ENCODE measurements at regions not wholly inside any gene's neighbourhood (a gene's known extent, or its start where the extent isn't known, plus 50 kb on each side); places are given as distances from the start of the nearest gene placed in this dataset.

DNA sequence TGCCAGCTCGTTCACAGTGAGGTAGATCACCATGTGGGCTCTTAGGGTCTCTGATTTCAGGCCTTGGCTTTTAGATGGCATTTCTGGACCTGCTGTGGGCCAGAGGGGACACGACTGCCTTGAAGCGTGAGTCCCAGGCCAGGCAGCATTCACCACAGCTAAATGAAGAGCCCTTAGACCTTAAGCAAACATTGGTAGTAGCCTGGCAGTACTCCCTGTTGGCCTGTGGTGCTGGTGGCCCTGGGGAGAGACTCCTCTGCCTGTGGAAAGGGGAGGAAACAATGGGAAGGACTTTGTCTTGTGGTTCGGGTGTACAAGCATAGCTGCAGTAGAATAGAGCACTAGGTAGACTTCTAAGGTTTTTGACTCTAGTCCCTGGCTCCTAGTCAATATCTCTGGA lies 456.0 kb upstream of the DCC start (continued):
- TF ChIP-seq, protein P1, sequence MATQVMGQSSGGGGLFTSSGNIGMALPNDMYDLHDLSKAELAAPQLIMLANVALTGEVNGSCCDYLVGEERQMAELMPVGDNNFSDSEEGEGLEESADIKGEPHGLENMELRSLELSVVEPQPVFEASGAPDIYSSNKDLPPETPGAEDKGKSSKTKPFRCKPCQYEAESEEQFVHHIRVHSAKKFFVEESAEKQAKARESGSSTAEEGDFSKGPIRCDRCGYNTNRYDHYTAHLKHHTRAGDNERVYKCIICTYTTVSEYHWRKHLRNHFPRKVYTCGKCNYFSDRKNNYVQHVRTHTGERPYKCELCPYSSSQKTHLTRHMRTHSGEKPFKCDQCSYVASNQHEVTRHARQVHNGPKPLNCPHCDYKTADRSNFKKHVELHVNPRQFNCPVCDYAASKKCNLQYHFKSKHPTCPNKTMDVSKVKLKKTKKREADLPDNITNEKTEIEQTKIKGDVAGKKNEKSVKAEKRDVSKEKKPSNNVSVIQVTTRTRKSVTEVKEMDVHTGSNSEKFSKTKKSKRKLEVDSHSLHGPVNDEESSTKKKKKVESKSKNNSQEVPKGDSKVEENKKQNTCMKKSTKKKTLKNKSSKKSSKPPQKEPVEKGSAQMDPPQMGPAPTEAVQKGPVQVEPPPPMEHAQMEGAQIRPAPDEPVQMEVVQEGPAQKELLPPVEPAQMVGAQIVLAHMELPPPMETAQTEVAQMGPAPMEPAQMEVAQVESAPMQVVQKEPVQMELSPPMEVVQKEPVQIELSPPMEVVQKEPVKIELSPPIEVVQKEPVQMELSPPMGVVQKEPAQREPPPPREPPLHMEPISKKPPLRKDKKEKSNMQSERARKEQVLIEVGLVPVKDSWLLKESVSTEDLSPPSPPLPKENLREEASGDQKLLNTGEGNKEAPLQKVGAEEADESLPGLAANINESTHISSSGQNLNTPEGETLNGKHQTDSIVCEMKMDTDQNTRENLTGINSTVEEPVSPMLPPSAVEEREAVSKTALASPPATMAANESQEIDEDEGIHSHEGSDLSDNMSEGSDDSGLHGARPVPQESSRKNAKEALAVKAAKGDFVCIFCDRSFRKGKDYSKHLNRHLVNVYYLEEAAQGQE (IDR thresholded peaks at IDR 0.05; ENCODE audit: low read depth, low read length), result no peak
- TF ChIP-seq CHD2 (IDR thresholded peaks at IDR 0.05; ENCODE audit: low read length, partially characterized antibody) (no peak), TEAD4 (IDR thresholded peaks at IDR 0.05; ENCODE audit: borderline replicate concordance, insufficient read depth) (no peak), POLR2AphosphoS5 (IDR thresholded peaks at IDR 0.05; ENCODE audit: low read depth, low read length) (no peak)
- TF ChIP-seq, protein P2, sequence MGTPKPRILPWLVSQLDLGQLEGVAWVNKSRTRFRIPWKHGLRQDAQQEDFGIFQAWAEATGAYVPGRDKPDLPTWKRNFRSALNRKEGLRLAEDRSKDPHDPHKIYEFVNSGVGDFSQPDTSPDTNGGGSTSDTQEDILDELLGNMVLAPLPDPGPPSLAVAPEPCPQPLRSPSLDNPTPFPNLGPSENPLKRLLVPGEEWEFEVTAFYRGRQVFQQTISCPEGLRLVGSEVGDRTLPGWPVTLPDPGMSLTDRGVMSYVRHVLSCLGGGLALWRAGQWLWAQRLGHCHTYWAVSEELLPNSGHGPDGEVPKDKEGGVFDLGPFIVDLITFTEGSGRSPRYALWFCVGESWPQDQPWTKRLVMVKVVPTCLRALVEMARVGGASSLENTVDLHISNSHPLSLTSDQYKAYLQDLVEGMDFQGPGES (IDR thresholded peaks at IDR 0.05; ENCODE audit: low read depth, low read length), result no peak

DNA sequence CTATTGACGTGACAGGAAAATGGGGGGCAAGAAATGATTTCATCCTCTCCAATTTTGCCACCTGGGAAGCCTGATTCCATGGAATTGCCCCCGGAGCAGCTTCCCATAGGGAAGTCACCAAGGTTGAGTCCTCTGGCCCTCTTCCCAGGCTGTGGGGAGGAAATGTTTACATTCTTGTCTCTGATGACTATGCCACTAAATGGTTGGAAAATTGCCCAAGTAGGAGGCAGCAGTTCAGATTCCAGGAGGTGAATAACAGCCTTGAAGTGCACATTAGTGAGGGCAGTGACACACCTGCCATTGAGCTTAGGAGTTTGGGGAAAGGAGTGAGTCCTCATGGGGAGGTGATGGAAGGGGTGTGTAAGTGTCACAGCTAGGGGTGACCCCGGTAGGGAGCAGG lies 449.2 kb upstream of the DCC start:
- Histone ChIP-seq H3K4me3 (ENCODE audit: low read depth in 2 of 2, low read length in 1 of 2) (no peak overlapping the region), H3K79me2 (ENCODE audit: insufficient read depth) (no peaks in the 10 kb centered on the region), H3K4me2 (no peak overlapping the region), H3K27me3 (ENCODE audit: insufficient read depth) (no peaks in the 10 kb centered on the region), H3K4me1 (ENCODE audit: control insufficient read depth in 1 of 2, insufficient read depth in 2 of 2, low read depth in 1 of 2, low read length in 1 of 2) (no peaks in the 10 kb centered on the region), H3F3A (replicated peaks; ENCODE audit: insufficient read depth) (no peaks in the 10 kb centered on the region), H3K9me3 (no peaks in the 10 kb centered on the region), H3K9me2 (no peaks in the 10 kb centered on the region), H3K27ac (ENCODE audit: low read depth in 2 of 2, low read length in 1 of 2) (no peak overlapping the region), H2AFZ (ENCODE audit: low read depth) (no peak overlapping the region), H3K36me3 (replicated peaks in 1 of 2; ENCODE audit: control insufficient read depth in 1 of 2, insufficient read depth in 2 of 2, low read length in 1 of 2) (no peaks in the 10 kb centered on the region), H3K9ac (no peak overlapping the region), H4K20me1 (ENCODE audit: insufficient read depth) (no peaks in the 10 kb centered on the region)
- DNase-seq, result no peak
- POLR2A ChIA-PET, result no interaction called here
- 11% methylated on average over 3 of the region's 3 CpGs for WGBS (ENCODE audit: low lambda C conversion rate)
- TF ChIP-seq RAD21 (IDR thresholded peaks at IDR 0.05; ENCODE audit: low read length), result no peak
- TF ChIP-seq, protein P3, sequence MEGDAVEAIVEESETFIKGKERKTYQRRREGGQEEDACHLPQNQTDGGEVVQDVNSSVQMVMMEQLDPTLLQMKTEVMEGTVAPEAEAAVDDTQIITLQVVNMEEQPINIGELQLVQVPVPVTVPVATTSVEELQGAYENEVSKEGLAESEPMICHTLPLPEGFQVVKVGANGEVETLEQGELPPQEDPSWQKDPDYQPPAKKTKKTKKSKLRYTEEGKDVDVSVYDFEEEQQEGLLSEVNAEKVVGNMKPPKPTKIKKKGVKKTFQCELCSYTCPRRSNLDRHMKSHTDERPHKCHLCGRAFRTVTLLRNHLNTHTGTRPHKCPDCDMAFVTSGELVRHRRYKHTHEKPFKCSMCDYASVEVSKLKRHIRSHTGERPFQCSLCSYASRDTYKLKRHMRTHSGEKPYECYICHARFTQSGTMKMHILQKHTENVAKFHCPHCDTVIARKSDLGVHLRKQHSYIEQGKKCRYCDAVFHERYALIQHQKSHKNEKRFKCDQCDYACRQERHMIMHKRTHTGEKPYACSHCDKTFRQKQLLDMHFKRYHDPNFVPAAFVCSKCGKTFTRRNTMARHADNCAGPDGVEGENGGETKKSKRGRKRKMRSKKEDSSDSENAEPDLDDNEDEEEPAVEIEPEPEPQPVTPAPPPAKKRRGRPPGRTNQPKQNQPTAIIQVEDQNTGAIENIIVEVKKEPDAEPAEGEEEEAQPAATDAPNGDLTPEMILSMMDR (IDR thresholded peaks at IDR 0.05), result no peak
- TF ChIP-seq JUND (IDR thresholded peaks at IDR 0.05), result no peak
- no peak for TF ChIP-seq TCF12 (IDR thresholded peaks at IDR 0.05)
- no peak for TF ChIP-seq ELF1 (IDR thresholded peaks at IDR 0.05)
- no peak for TF ChIP-seq POLR2AphosphoS5 (IDR thresholded peaks at IDR 0.05; ENCODE audit: low read depth, low read length)
- TF ChIP-seq, protein P1 (IDR thresholded peaks at IDR 0.05; ENCODE audit: low read depth, low read length), result no peak
- no peak for TF ChIP-seq FOSL2 (IDR thresholded peaks at IDR 0.05; ENCODE audit: borderline replicate concordance, low read depth)
- TF ChIP-seq FOXJ3 (CRISPR knock-in tag; IDR thresholded peaks at IDR 0.05), result no peak
- TF ChIP-seq FOXM1 (IDR thresholded peaks at IDR 0.05; ENCODE audit: low read depth), result no peak
- no peak for TF ChIP-seq MXI1 (IDR thresholded peaks at IDR 0.05; ENCODE audit: low read depth, low read length)
- no peak for TF ChIP-seq RXRA (IDR thresholded peaks at IDR 0.05; ENCODE audit: borderline replicate concordance, low read depth)
- no peak for TF ChIP-seq CHD2 (IDR thresholded peaks at IDR 0.05; ENCODE audit: low read length, partially characterized antibody)
- no peak for TF ChIP-seq RFX5 (IDR thresholded peaks at IDR 0.05; ENCODE audit: low read length)
- no peak for TF ChIP-seq GABPA (IDR thresholded peaks at IDR 0.05; ENCODE audit: low read depth)
- CTCF ChIA-PET, result no interaction called here

All from SK-N-SH (cell line).